Transverse colon (tissue), 4 donors: ENCODE measurements at regions not wholly inside any gene's neighbourhood (a gene's known extent, or its start where the extent isn't known, plus 50 kb on each side); places are given as distances from the start of the nearest gene placed in this dataset.

Experiments
- DNase-seq: peaks from one replicate; pipeline ENCODE4 v3.0.0-alpha.2; 2019
- H3K27ac ChIP-seq, 4 donors: fragments of 200-600 bp; sonication (generic); 2 replicates each; pipeline ENCODE4 v1.5.1; 2016 to 2018; ENCODE audit warnings: inconsistent platforms in 4 of 4
- H3K27me3 ChIP-seq: fragments of 200-600 bp; sonication (generic); 2 replicates; pipeline ENCODE4 v1.5.1; 2017; ENCODE audit warnings: inconsistent platforms
- H3K36me3 ChIP-seq, 4 donors: fragments of 200-600 bp; sonication (generic); 2 replicates each; pipeline ENCODE4 v1.5.1; 2017 to 2019; ENCODE audit warnings: inconsistent platforms in 4 of 4
- H3K4me1 ChIP-seq, 4 donors: fragments of 200-600 bp; sonication (generic); 2 replicates each; pipeline ENCODE4 v1.5.1; 2017 to 2020; ENCODE audit warnings: inconsistent platforms in 4 of 4
- H3K4me3 ChIP-seq, 4 donors: fragments of 200-600 bp; sonication (generic); 1 replicate in 1 of 4; 2 replicates in 3 of 4; pipeline versions ENCODE4 v1.5.1 to v1.6.1; 2017 to 2019; ENCODE audit warnings: inconsistent platforms in 4 of 4
- H3K9me3 ChIP-seq, 2 donors: fragments of 200-600 bp; sonication (generic); 2 replicates each; pipeline ENCODE4 v1.5.1; 2017 to 2019; ENCODE audit warnings: inconsistent platforms in 2 of 2
- CTCF ChIP-seq, 5 experiments: fragments of 200-600 bp in 3 of 5; fragments of 450-650 bp in 2 of 5; sonication (generic) in 3 of 5; IDR thresholded peaks; 1 replicate in 2 of 5; 2 replicates in 3 of 5; pipeline ENCODE4 v1.5.1; 2016 to 2017; ENCODE audit warnings: antibody characterized with exemption in 5 of 5, inconsistent platforms in 3 of 5, mild to moderate bottlenecking in 2 of 5, moderate library complexity in 1 of 5
- EP300 ChIP-seq: sonication (generic); formaldehyde crosslinking; IDR thresholded peaks from one replicate; pipeline ENCODE4 v1.6.1; 2017; ENCODE audit warnings: antibody characterized with exemption, low read depth
- POLR2A ChIP-seq: fragments of 450-650 bp; IDR thresholded peaks from one replicate; pipeline ENCODE4 v1.6.1; 2016; ENCODE audit warnings: antibody characterized with exemption, mild to moderate bottlenecking, moderate library complexity
- POLR2AphosphoS5 ChIP-seq, 3 donors: sonication (generic); formaldehyde crosslinking; IDR thresholded peaks; one replicate each; pipeline ENCODE4 v1.6.1; 2016; ENCODE audit warnings: antibody characterized with exemption in 3 of 3
- WGBS, 2 donors: methylation state at CpG; one replicate each; pipeline ENCODE4 v1.1.5; 2018; ENCODE audit warnings: low coverage in 1 of 2; 5-methylcytosine and 5-hydroxymethylcytosine counted together
- in situ Hi-C, 4 donors: fragments of 200-750 bp; cut with MboI; loops; one replicate each; pipeline versions ENCODE4 v1.15.0 to v1.15.1; 2017; ENCODE audit warnings: low sequenced_read_pairs in 3 of 4, low pct_ligation_motif_present in 1 of 4, low pct_unique_long_range_greater_than_20kb in 1 of 4
- intact Hi-C: fragments of 100-400 bp; cut with DNase I; formaldehyde crosslinking; loops from one replicate; pipeline ENCODE4 v1.15.1; 2023; ENCODE audit warnings: low total_unique reads

DNA sequence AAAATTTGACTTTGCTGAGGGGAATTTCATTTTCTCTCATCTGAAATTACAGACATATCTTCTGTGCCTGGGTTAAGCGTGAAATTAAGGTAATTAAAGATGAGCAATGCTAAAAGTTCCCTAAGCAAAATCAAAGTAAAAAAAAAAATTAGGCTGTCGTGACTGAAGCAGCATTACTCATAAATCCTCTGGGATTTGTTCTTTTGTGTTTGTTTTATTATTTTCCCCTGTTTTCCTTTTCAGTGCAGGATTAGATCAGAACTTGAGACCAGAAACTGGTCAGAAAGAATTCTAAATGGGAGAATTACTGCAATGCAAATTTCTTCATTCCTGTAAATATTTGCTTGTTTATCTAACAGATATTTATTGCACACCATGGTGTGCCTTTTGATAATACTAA is 141.4 kb upstream of the BET1 start:
- no peaks in the 10 kb centered on the region for H3K9me3 ChIP-seq
- in situ Hi-C loops = no loop called here
- no peak overlapping the region for H3K27ac ChIP-seq
- WGBS, 2 donors = 51 to 52% methylated on average over 2 of the region's 2 CpGs
- no peaks in the 10 kb centered on the region for H3K36me3 ChIP-seq
- TF ChIP-seq CTCF (IDR thresholded peaks at IDR 0.05) (no peak), POLR2AphosphoS5 (IDR thresholded peaks at IDR 0.05) (no peak), EP300 (no peak), POLR2A (no peak)
- no peak overlapping the region for H3K4me3 ChIP-seq
- no peaks in the 10 kb centered on the region for H3K4me1 ChIP-seq
- H3K27me3 ChIP-seq = no peaks in the 10 kb centered on the region
- intact Hi-C loops = no loop called here
- no peak for DNase-seq

DNA sequence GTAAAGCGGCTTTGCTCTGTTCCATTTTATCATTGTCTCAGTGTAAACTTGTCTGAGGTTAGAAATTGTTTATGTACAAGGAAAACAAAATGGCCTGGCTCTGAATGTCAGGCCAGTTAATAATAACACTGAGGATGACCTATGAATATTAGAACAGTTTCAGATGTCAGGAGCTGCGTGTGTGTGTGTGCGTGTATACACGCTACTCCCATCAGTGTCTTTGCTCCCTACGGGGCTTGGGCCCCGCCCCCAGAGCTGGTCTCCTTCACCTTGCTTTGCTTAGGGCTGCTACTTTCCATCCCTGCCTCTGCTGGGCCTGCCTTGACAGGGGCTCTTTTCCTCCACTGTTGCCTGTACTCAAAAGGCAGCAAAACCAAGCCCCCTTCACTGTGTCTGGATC is 142.3 kb upstream of the BET1 start:
- intact Hi-C loops = no loop called here
- no peak for DNase-seq
- Histone ChIP-seq H3K4me3 (no peak overlapping the region), H3K36me3 (no peaks in the 10 kb centered on the region), H3K27ac (peak overlapping the region in 1 of 4 donors; percentile 8), H3K27me3 (no peaks in the 10 kb centered on the region), H3K9me3 (no peaks in the 10 kb centered on the region), H3K4me1 (no peaks in the 10 kb centered on the region)
- in situ Hi-C loops = no loop called here
- TF ChIP-seq POLR2AphosphoS5 (IDR thresholded peaks at IDR 0.05) (no peak), EP300 (no peak), POLR2A (no peak), CTCF (IDR thresholded peaks at IDR 0.05) (no peak)
- WGBS, 2 donors = 44 to 83% methylated on average over 1 to 6 of the region's 6 CpGs

DNA sequence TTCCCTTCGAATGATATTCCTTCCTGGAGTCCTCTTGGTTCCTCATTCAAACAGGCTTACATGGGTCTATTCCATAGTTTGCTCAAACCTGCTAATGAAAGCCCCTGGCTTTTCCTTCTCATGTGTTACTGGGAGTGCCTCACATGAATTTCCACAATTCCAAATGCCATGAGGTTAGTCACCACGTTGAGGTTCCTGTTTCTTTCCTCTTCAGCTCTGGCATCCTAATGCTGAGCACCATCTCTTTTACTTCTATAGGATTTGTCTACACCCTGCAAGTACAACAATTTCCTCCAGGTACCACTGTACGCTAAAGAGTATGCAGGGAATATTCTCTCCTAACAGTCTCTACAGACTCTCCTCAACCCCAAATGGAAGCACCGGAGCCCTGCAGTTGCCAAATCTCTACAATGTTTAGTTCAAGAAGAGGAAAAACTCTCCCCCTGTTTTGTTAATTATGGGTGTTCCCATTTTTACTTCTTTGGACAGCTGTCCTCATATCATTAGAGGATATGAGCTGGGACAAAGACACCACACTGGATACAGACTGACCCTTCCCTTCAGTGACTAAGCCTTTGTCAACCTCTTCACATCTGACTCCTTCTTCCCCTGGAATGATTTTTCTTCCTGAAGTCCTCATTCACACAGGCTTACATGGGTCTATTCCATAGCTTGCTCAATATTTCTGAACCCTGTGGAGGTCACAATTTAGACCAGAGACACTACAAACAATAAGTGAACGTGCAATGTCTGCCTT is 145.8 kb upstream of the BET1 start:
- H3K4me1 ChIP-seq = no peaks in the 10 kb centered on the region
- no peaks in the 10 kb centered on the region for H3K36me3 ChIP-seq
- DNase-seq = no peak
- no peaks in the 10 kb centered on the region for H3K27me3 ChIP-seq
- intact Hi-C loops = no loop called here
- 66 to 80% methylated on average over 4 to 5 of the region's 5 CpGs for WGBS, 2 donors
- H3K4me3 ChIP-seq = no peak overlapping the region
- H3K9me3 ChIP-seq = no peaks in the 10 kb centered on the region
- in situ Hi-C loops = no loop called here
- no peak overlapping the region for H3K27ac ChIP-seq
- TF ChIP-seq EP300 (no peak), CTCF (IDR thresholded peaks at IDR 0.05) (no peak)

- no peaks in the 10 kb centered on the region for H3K36me3 ChIP-seq
- no peak overlapping the region for H3K27ac ChIP-seq
- no peaks in the 10 kb centered on the region for H3K9me3 ChIP-seq
- no peak for TF ChIP-seq POLR2AphosphoS5 (IDR thresholded peaks at IDR 0.05)
- no peak for TF ChIP-seq CTCF (IDR thresholded peaks at IDR 0.05)
- no peak for TF ChIP-seq EP300
- TF ChIP-seq POLR2A = no peak
- intact Hi-C loops = no loop called here
- no peaks in the 10 kb centered on the region for H3K27me3 ChIP-seq
- DNase-seq = no peak
- in situ Hi-C loops = no loop called here
- H3K4me3 ChIP-seq = no peak overlapping the region
- no peaks in the 10 kb centered on the region for H3K4me1 ChIP-seq
Observed at GRCh38 chr7:94154182-94154581, 150.0 kb upstream of the BET1 start.
